Osteoblast (primary cell): ENCODE measurements at regions not wholly inside any gene's neighbourhood (a gene's known extent, or its start where the extent isn't known, plus 50 kb on each side); places are given as distances from the start of the nearest gene placed in this dataset.

Source experiments
- DNase-seq: peaks from one replicate; pipeline ENCODE4 v3.0.0; 2011; ENCODE audit warnings: low spot score, mixed read lengths; ENCODE audit not compliant: insufficient read length; ENCODE audit errors: missing footprints
- H2AFZ ChIP-seq: 2 replicates; pipeline ENCODE4 v1.6.0; 2011; ENCODE audit warnings: mild to moderate bottlenecking, low read length
- H3K27ac ChIP-seq: 2 replicates; pipeline ENCODE4 v1.5.1; 2011; ENCODE audit warnings: mild to moderate bottlenecking, low read depth, low read length, moderate library complexity
- H3K27me3 ChIP-seq: 2 replicates; pipeline ENCODE4 v1.6.0; 2012; ENCODE audit warnings: mild to moderate bottlenecking, control low read depth, inconsistent platforms, low read length, moderate library complexity; ENCODE audit not compliant: insufficient read depth
- H3K36me3 ChIP-seq: 2 replicates; pipeline ENCODE4 v1.5.1; 2011; ENCODE audit warnings: mild to moderate bottlenecking, low read length, control low read depth, moderate library complexity; ENCODE audit not compliant: insufficient read depth
- H3K4me1 ChIP-seq: 2 replicates; pipeline ENCODE4 v1.5.1; 2011; ENCODE audit warnings: mild to moderate bottlenecking, low read length, control low read depth, moderate library complexity; ENCODE audit not compliant: insufficient read depth
- H3K4me2 ChIP-seq: 2 replicates; pipeline ENCODE4 v1.6.0; 2011; ENCODE audit warnings: mild to moderate bottlenecking, low read length; ENCODE audit not compliant: insufficient read depth
- H3K4me3 ChIP-seq: fragments of 200-600 bp; sonication (generic); 3 replicates; pipeline ENCODE4 v1.5.1; 2012; ENCODE audit warnings: mild to moderate bottlenecking, low read length, inconsistent platforms; ENCODE audit not compliant: insufficient read depth
- H3K79me2 ChIP-seq: 2 replicates; pipeline ENCODE4 v1.6.0; 2012; ENCODE audit warnings: mild to moderate bottlenecking, low read length, control low read depth, inconsistent platforms; ENCODE audit not compliant: insufficient read depth
- H3K9me3 ChIP-seq: 2 replicates; pipeline ENCODE4 v1.5.1; 2011; ENCODE audit warnings: low read depth, low read length, control low read depth
- H4K20me1 ChIP-seq: 2 replicates; pipeline ENCODE4 v1.6.0; 2012; ENCODE audit warnings: mild to moderate bottlenecking, low read length, control low read depth; ENCODE audit not compliant: insufficient read depth
- TF ChIP-seq, protein P1 (sequence below): IDR thresholded peaks from 2 replicates; pipeline ENCODE4 v1.5.1; 2011; ENCODE audit warnings: mild to moderate bottlenecking, low read depth, low read length, moderate library complexity; ENCODE audit errors: extremely low read depth

DNA sequence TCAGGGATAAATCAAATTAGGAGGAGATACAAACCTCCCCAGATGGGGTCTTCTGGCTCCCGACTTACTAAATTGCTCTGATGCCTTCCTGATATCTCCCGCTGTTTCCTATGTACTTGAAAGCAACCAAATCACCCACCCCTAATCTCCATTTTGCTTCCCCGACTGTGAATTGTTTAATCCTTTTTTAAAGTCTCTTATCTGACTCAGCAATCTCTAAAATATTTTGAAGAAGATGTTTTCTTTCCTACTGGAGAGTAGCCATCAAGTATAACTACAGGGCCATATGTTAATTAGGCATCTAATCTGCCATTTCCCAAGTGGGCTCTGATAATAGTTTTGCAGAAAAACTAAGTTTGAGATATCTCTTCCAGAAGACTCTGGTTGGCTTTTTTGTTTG, 365.2 kb upstream of the MAF start:
- no peak for DNase-seq
- Histone ChIP-seq H3K79me2 (no peaks in the 10 kb centered on the region), H3K27me3 (peaks cover 2% of the 10 kb centered on the region), H2AFZ (no peak overlapping the region), H3K4me1 (no peaks in the 10 kb centered on the region), H3K9me3 (no peaks in the 10 kb centered on the region), H3K4me3 (no peak overlapping the region), H3K36me3 (no peaks in the 10 kb centered on the region), H4K20me1 (no peaks in the 10 kb centered on the region), H3K27ac (no peak overlapping the region), H3K4me2 (no peak overlapping the region)
- TF ChIP-seq, protein P1, sequence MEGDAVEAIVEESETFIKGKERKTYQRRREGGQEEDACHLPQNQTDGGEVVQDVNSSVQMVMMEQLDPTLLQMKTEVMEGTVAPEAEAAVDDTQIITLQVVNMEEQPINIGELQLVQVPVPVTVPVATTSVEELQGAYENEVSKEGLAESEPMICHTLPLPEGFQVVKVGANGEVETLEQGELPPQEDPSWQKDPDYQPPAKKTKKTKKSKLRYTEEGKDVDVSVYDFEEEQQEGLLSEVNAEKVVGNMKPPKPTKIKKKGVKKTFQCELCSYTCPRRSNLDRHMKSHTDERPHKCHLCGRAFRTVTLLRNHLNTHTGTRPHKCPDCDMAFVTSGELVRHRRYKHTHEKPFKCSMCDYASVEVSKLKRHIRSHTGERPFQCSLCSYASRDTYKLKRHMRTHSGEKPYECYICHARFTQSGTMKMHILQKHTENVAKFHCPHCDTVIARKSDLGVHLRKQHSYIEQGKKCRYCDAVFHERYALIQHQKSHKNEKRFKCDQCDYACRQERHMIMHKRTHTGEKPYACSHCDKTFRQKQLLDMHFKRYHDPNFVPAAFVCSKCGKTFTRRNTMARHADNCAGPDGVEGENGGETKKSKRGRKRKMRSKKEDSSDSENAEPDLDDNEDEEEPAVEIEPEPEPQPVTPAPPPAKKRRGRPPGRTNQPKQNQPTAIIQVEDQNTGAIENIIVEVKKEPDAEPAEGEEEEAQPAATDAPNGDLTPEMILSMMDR, result no peak

GRCh38 chr16:79964104-79964503, 363.6 kb upstream of the MAF start:
- H3K27me3 ChIP-seq, result peaks cover 2% of the 10 kb centered on the region
- no peaks in the 10 kb centered on the region for H3K79me2 ChIP-seq
- no peaks in the 10 kb centered on the region for H3K36me3 ChIP-seq
- TF ChIP-seq, protein P1, result no peak
- no peak for DNase-seq
- H3K4me3 ChIP-seq, result no peak overlapping the region
- no peaks in the 10 kb centered on the region for H4K20me1 ChIP-seq
- H3K9me3 ChIP-seq, result no peaks in the 10 kb centered on the region
- no peaks in the 10 kb centered on the region for H3K4me1 ChIP-seq
- no peak overlapping the region for H3K4me2 ChIP-seq
- no peak overlapping the region for H2AFZ ChIP-seq
- no peak overlapping the region for H3K27ac ChIP-seq

DNA sequence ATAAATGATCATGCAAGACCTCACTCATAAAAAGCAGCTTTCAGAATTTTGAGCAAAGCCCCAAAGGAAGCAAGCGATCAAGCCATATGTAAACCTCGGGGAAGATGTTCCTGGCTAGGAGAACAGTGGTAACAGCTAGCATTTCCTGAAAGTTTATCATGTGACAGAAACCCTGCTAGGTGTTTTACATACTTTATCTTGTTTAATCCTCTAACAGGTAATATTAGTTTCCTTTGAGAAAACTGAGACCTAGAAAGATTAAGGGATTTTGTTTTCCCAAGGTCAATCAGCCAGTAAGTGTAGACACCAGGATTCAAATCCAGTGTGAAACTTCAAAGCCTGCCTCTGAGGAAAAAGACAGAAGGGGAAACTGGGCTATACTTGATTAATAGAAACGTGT, 362.4 kb upstream of the MAF start:
- Histone ChIP-seq H3K79me2 (no peaks in the 10 kb centered on the region), H3K4me1 (no peaks in the 10 kb centered on the region), H3K27me3 (peaks cover 2% of the 10 kb centered on the region), H4K20me1 (no peaks in the 10 kb centered on the region), H3K4me2 (no peak overlapping the region), H3K27ac (no peak overlapping the region), H3K36me3 (no peaks in the 10 kb centered on the region), H3K4me3 (no peak overlapping the region), H3K9me3 (no peaks in the 10 kb centered on the region), H2AFZ (no peak overlapping the region)
- DNase-seq, result no peak
- TF ChIP-seq, protein P1, result no peak

- no peaks in the 10 kb centered on the region for H3K27me3 ChIP-seq
- no peak overlapping the region for H2AFZ ChIP-seq
Measured at GRCh38 chr16:79959226-79959625, 358.7 kb upstream of the MAF start.

More at GRCh38 chr16:79959226-79959625, 358.7 kb upstream of the MAF start:
- Histone ChIP-seq H3K9me3 (no peaks in the 10 kb centered on the region), H3K36me3 (no peaks in the 10 kb centered on the region), H3K4me3 (no peak overlapping the region), H3K4me1 (no peaks in the 10 kb centered on the region), H4K20me1 (no peaks in the 10 kb centered on the region), H3K27ac (no peak overlapping the region), H3K79me2 (no peaks in the 10 kb centered on the region), H3K4me2 (no peak overlapping the region)
- TF ChIP-seq, protein P1, result no peak
- DNase-seq, result no peak
